ENCODE measurements at regions not wholly inside any gene's neighbourhood (a gene's known extent, or its start where the extent isn't known, plus 50 kb on each side); places are given as distances from the start of the nearest gene placed in this dataset.

GRCh38 chr12:97404543-97404942 lies 58.1 kb upstream of the RMST start:
- peak in 2 of 4 donors; percentile 17 to 36 for DNase-seq (ENCODE audit: low read depth in 4 of 4, low spot score in 3 of 4)

- no peak for DNase-seq (ENCODE audit: low read depth in 4 of 4, low spot score in 3 of 4)
Observed at GRCh38 chr12:97408363-97408762, 54.2 kb upstream of the RMST start.

- DNase-seq (ENCODE audit: low read depth in 4 of 4, low spot score in 3 of 4) = no peak
Observed at GRCh38 chr12:97411341-97411740, 51.3 kb upstream of the RMST start.
